Gastrocnemius medialis (tissue), 4 donors: ENCODE measurements at regions not wholly inside any gene's neighbourhood (a gene's known extent, or its start where the extent isn't known, plus 50 kb on each side); places are given as distances from the start of the nearest gene placed in this dataset.

Experiments used
- POLR2A ChIP-seq, 2 donors: fragments of 450-650 bp; IDR thresholded peaks; one replicate each; pipeline ENCODE4 v1.6.1; 2017; ENCODE audit warnings: antibody characterized with exemption in 2 of 2, mild to moderate bottlenecking in 2 of 2, moderate library complexity in 2 of 2
- TF ChIP-seq, protein P1 (sequence below), 5 experiments: fragments of 450-650 bp in 3 of 5; fragments of 200-600 bp in 2 of 5; sonication (generic) in 2 of 5; IDR thresholded peaks in 4 of 5; conservative IDR thresholded peaks in 1 of 5; 1 replicate in 4 of 5; 2 replicates in 1 of 5; pipeline ENCODE4 v1.5.1; 2016 to 2019; ENCODE audit warnings: antibody characterized with exemption in 5 of 5, mild to moderate bottlenecking in 3 of 5, moderate library complexity in 3 of 5

DNA sequence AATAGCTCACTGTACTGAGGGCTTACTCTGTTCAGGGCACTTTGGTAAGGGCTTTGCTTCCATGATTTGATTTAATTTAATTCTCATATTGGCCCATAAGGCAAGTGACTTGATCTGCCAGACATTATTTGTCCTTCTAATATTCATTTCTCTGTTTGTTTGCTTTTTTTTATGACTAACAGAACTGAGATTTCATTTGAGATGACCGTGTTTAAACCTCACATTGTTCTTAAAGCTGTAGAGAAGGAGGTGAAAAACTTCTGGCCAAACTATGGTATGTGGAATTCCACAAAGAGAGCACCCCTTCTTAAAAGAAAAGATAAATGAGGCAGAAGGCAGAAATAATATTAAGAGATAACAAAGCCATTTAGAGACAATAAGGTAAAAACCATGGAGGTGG is 775.6 kb upstream of the ACO1 start:
- TF ChIP-seq, protein P1, sequence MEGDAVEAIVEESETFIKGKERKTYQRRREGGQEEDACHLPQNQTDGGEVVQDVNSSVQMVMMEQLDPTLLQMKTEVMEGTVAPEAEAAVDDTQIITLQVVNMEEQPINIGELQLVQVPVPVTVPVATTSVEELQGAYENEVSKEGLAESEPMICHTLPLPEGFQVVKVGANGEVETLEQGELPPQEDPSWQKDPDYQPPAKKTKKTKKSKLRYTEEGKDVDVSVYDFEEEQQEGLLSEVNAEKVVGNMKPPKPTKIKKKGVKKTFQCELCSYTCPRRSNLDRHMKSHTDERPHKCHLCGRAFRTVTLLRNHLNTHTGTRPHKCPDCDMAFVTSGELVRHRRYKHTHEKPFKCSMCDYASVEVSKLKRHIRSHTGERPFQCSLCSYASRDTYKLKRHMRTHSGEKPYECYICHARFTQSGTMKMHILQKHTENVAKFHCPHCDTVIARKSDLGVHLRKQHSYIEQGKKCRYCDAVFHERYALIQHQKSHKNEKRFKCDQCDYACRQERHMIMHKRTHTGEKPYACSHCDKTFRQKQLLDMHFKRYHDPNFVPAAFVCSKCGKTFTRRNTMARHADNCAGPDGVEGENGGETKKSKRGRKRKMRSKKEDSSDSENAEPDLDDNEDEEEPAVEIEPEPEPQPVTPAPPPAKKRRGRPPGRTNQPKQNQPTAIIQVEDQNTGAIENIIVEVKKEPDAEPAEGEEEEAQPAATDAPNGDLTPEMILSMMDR (IDR thresholded peaks at IDR 0.05 in 4 of 5, conservative IDR thresholded peaks at IDR 0.05 in 1 of 5): no peak
- TF ChIP-seq POLR2A (IDR thresholded peaks at IDR 0.05): no peak
